ENCODE measurements at regions not wholly inside any gene's neighbourhood (a gene's known extent, or its start where the extent isn't known, plus 50 kb on each side); places are given as distances from the start of the nearest gene placed in this dataset.

GRCh38 chr20:60664106-60664505, 588.0 kb upstream of the CDH4 start:
- DNase-seq (ENCODE audit: low read depth, low spot score) = no peak
- Histone ChIP-seq H3K9me3 (ENCODE audit: control insufficient read depth, insufficient read depth, low read depth, low read length) (no peaks in the 10 kb centered on the region), H3K4me1 (ENCODE audit: control insufficient read depth, insufficient read depth, low read length) (no peaks in the 10 kb centered on the region), H3K4me3 (ENCODE audit: low read depth in 2 of 2, low read length in 2 of 2) (no peak overlapping the region), H3K36me3 (ENCODE audit: control insufficient read depth, insufficient read depth, low read length) (no peaks in the 10 kb centered on the region), H3K27me3 (ENCODE audit: control insufficient read depth, insufficient read depth, low read length) (no peaks in the 10 kb centered on the region; the same call in 1 of the 2 replicates), H3K27ac (ENCODE audit: low read length) (no peak overlapping the region)
- in situ Hi-C loops (cut with HindIII; ENCODE audit: low pct_unique_long_range_greater_than_20kb, low sequenced_read_pairs) = no loop called here
- ChIA-PET CTCF (no interaction called here), POLR2A (no interaction called here)
- TF ChIP-seq POLR2AphosphoS5 (IDR thresholded peaks at IDR 0.05; ENCODE audit: low read depth, low read length) (no peak), SIN3A (IDR thresholded peaks at IDR 0.05; ENCODE audit: borderline replicate concordance, insufficient read depth, low read depth, low read length) (no peak), TCF7L2 (IDR thresholded peaks at IDR 0.05; ENCODE audit: low read depth, low read length) (no peak), REST (IDR thresholded peaks at IDR 0.05; ENCODE audit: insufficient read depth in 1 of 2, low read depth in 2 of 2, low read length in 1 of 2) (no peak), CTCF (IDR thresholded peaks at IDR 0.05) (no peak)
- intact Hi-C loops (cut with micrococcal nuclease; ENCODE audit: unreplicated experiment) = no loop called here
- no TSS peak for BruUV-seq (replicated peaks)
- no peak for ATAC-seq

GRCh38 chr20:60667641-60668040, 584.4 kb upstream of the CDH4 start:
- intact Hi-C loops (cut with micrococcal nuclease; ENCODE audit: unreplicated experiment) = no loop called here
- no peaks in the 10 kb centered on the region for H3K36me3 ChIP-seq (ENCODE audit: control insufficient read depth, insufficient read depth, low read length)
- no peaks in the 10 kb centered on the region for H3K4me1 ChIP-seq (ENCODE audit: control insufficient read depth, insufficient read depth, low read length)
- ChIA-PET CTCF (no interaction called here), POLR2A (no interaction called here)
- H3K9me3 ChIP-seq (ENCODE audit: control insufficient read depth, insufficient read depth, low read depth, low read length) = no peaks in the 10 kb centered on the region
- H3K27me3 ChIP-seq (ENCODE audit: control insufficient read depth, insufficient read depth, low read length) = no peaks in the 10 kb centered on the region
- ATAC-seq = no peak
- BruUV-seq (replicated peaks) = no TSS peak
- in situ Hi-C loops (cut with HindIII; ENCODE audit: low pct_unique_long_range_greater_than_20kb, low sequenced_read_pairs) = no loop called here
- H3K27ac ChIP-seq (ENCODE audit: low read length) = no peak overlapping the region
- H3K4me3 ChIP-seq (ENCODE audit: low read depth in 2 of 2, low read length in 2 of 2) = no peak overlapping the region
- no peak for DNase-seq (ENCODE audit: low read depth, low spot score)
- TF ChIP-seq TCF7L2 (IDR thresholded peaks at IDR 0.05; ENCODE audit: low read depth, low read length) = no peak
- no peak for TF ChIP-seq POLR2AphosphoS5 (IDR thresholded peaks at IDR 0.05; ENCODE audit: low read depth, low read length)
- no peak for TF ChIP-seq CTCF (IDR thresholded peaks at IDR 0.05)
- no peak for TF ChIP-seq REST (IDR thresholded peaks at IDR 0.05; ENCODE audit: insufficient read depth in 1 of 2, low read depth in 2 of 2, low read length in 1 of 2)
- TF ChIP-seq SIN3A (IDR thresholded peaks at IDR 0.05; ENCODE audit: borderline replicate concordance, insufficient read depth, low read depth, low read length) = no peak

All from Panc1 (cell line).